Breast epithelium (tissue), 3 donors: ENCODE measurements at regions not wholly inside any gene's neighbourhood (a gene's known extent, or its start where the extent isn't known, plus 50 kb on each side); places are given as distances from the start of the nearest gene placed in this dataset.
"Not testable (repeated sequence)": the region's sequence is repeated elsewhere in the genome, so short reads cannot be mapped to it uniquely, and the experiment has no call there.

Experiments used
- POLR2AphosphoS5 ChIP-seq, 3 donors: sonication (generic); formaldehyde crosslinking; IDR thresholded peaks; one replicate each; pipeline ENCODE4 v1.6.1; 2017; ENCODE audit warnings: antibody characterized with exemption in 3 of 3
- TF ChIP-seq, protein P1 (sequence below), 3 donors: fragments of 450-650 bp; IDR thresholded peaks; one replicate each; pipeline ENCODE4 v1.5.1; 2016 to 2017; ENCODE audit warnings: antibody characterized with exemption in 3 of 3, mild to moderate bottlenecking in 3 of 3, moderate library complexity in 3 of 3

DNA sequence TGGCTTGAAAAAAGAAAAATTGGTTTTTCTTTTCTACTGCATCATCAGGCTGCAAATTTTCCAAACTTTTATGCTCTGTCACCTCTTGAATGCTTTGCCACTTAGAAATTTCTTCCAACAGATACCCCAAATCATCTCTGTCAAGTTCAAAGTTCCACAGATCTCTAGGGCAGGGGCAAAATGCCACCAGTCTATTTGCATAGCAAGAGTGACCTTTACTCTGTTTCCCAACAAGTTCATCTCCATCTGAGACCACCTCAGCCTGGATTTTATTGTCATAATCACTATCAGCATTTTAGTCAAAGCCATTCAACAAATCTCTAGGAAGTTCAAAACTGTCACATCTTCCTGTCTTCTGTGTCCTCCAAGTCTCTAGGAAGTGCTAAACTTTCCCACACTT lies 240.3 kb downstream of the DPY19L2 start:
- TF ChIP-seq POLR2AphosphoS5 (IDR thresholded peaks at IDR 0.05), result not testable (repeated sequence)
- TF ChIP-seq, protein P1, sequence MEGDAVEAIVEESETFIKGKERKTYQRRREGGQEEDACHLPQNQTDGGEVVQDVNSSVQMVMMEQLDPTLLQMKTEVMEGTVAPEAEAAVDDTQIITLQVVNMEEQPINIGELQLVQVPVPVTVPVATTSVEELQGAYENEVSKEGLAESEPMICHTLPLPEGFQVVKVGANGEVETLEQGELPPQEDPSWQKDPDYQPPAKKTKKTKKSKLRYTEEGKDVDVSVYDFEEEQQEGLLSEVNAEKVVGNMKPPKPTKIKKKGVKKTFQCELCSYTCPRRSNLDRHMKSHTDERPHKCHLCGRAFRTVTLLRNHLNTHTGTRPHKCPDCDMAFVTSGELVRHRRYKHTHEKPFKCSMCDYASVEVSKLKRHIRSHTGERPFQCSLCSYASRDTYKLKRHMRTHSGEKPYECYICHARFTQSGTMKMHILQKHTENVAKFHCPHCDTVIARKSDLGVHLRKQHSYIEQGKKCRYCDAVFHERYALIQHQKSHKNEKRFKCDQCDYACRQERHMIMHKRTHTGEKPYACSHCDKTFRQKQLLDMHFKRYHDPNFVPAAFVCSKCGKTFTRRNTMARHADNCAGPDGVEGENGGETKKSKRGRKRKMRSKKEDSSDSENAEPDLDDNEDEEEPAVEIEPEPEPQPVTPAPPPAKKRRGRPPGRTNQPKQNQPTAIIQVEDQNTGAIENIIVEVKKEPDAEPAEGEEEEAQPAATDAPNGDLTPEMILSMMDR (IDR thresholded peaks at IDR 0.05), result not testable (repeated sequence)
